Loucy (cell line): ENCODE measurements at regions not wholly inside any gene's neighbourhood (a gene's known extent, or its start where the extent isn't known, plus 50 kb on each side); places are given as distances from the start of the nearest gene placed in this dataset.

ENCODE experiments used
- EZH2phosphoT487 ChIP-seq: fragments of 200-600 bp; IDR thresholded peaks from 2 replicates; pipeline ENCODE4 v1.6.1; 2018; ENCODE audit warnings: antibody characterized with exemption, mild to moderate bottlenecking, moderate library complexity, borderline replicate concordance
- TF ChIP-seq, protein P1 (sequence below): fragments of 200-600 bp; sonication (generic); conservative IDR thresholded peaks from 2 replicates; pipeline ENCODE4 v1.5.1; 2014; ENCODE audit warnings: mild to moderate bottlenecking, antibody characterized with exemption, low read length

DNA sequence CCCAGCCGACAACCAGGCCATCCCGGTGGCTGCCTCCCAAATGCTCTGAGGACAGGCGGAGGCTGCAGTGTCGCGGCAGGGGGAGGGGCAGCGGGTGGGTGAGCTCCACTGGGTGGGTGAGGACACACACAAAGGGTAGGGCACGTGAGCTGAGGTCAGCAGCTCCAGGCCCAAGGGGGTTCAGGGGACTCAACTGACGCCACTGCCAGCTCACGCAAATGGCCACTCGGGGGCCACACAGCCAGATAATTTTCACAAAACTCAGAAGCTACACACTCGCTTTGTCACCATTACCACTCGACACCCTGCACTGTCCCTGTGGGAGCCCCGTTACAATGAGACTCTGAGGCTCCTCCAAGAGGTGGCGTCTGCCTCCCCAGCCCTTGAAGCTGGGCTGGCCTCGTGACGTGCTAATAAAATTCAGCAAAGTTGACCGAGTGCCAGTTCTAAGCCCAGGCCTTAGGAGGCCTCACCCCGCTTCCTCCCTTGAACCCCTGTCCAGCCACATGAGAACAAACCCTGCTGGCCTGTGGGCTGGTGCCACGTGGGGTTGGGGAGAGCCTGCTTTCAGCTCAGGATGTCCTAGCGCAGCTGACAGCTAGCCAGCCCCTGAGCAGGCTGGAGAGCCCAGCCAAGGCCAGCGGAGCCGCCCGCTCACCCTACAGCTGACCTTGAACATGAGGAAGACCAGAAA, 56.9 kb downstream of the RMI2 start:
- no peak for TF ChIP-seq EZH2phosphoT487
- TF ChIP-seq, protein P1, sequence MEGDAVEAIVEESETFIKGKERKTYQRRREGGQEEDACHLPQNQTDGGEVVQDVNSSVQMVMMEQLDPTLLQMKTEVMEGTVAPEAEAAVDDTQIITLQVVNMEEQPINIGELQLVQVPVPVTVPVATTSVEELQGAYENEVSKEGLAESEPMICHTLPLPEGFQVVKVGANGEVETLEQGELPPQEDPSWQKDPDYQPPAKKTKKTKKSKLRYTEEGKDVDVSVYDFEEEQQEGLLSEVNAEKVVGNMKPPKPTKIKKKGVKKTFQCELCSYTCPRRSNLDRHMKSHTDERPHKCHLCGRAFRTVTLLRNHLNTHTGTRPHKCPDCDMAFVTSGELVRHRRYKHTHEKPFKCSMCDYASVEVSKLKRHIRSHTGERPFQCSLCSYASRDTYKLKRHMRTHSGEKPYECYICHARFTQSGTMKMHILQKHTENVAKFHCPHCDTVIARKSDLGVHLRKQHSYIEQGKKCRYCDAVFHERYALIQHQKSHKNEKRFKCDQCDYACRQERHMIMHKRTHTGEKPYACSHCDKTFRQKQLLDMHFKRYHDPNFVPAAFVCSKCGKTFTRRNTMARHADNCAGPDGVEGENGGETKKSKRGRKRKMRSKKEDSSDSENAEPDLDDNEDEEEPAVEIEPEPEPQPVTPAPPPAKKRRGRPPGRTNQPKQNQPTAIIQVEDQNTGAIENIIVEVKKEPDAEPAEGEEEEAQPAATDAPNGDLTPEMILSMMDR = no peak
